A204.1 (cell line): ENCODE measurements at regions not wholly inside any gene's neighbourhood (a gene's known extent, or its start where the extent isn't known, plus 50 kb on each side); places are given as distances from the start of the nearest gene placed in this dataset.

Experiments used
- FAIRE-seq: peaks from 2 replicates; lab custom pipeline; 2012; peaks lifted over from hg19 to GRCh38; lab: Jason Lieb, UNC

GRCh38 chr18:73626859-73627258 is 520.8 kb downstream of the FBXO15 start:
- no peak for FAIRE-seq

- no peak for FAIRE-seq
Observed at GRCh38 chr18:73626221-73626620, 521.4 kb downstream of the FBXO15 start.

- FAIRE-seq: no peak
Observed at GRCh38 chr18:73621091-73621490, 526.5 kb downstream of the FBXO15 start.

- FAIRE-seq: no peak
Observed at GRCh38 chr18:73617981-73618380, 529.7 kb downstream of the FBXO15 start.

- FAIRE-seq: no peak
Observed at GRCh38 chr18:73615506-73615905, 532.1 kb downstream of the FBXO15 start.

- no peak for FAIRE-seq
Observed at GRCh38 chr18:73614812-73615211, 532.8 kb downstream of the FBXO15 start.

- no peak for FAIRE-seq
Observed at GRCh38 chr18:73613706-73614340, 533.8 kb downstream of the FBXO15 start.

GRCh38 chr18:73597832-73598615 is 549.6 kb downstream of the FBXO15 start:
- FAIRE-seq: no peak

GRCh38 chr18:73594749-73595148 is 552.9 kb downstream of the FBXO15 start:
- FAIRE-seq: no peak

GRCh38 chr18:73593207-73593606 is 554.4 kb downstream of the FBXO15 start:
- FAIRE-seq: no peak

GRCh38 chr18:73590950-73591349 is 556.7 kb downstream of the FBXO15 start:
- no peak for FAIRE-seq

GRCh38 chr18:73579698-73580097 is 567.9 kb downstream of the FBXO15 start:
- no peak for FAIRE-seq

GRCh38 chr18:73577365-73577764 is 570.3 kb downstream of the FBXO15 start:
- peak; percentile 29 for FAIRE-seq

GRCh38 chr18:73563901-73564472 is 583.6 kb downstream of the FBXO15 start:
- FAIRE-seq: no peak

- FAIRE-seq: no peak
Observed at GRCh38 chr18:73563345-73563744, 584.3 kb downstream of the FBXO15 start.

GRCh38 chr18:73556904-73557303 is 590.7 kb downstream of the FBXO15 start:
- no peak for FAIRE-seq

GRCh38 chr18:73552171-73552570 is 595.5 kb downstream of the FBXO15 start:
- FAIRE-seq: no peak

GRCh38 chr18:73551211-73551610 is 596.4 kb downstream of the FBXO15 start:
- no peak for FAIRE-seq

GRCh38 chr18:73549236-73549635 is 598.4 kb downstream of the FBXO15 start:
- FAIRE-seq: no peak

GRCh38 chr18:73545472-73545871 is 602.2 kb downstream of the FBXO15 start:
- no peak for FAIRE-seq

GRCh38 chr18:73544617-73545016 is 603.0 kb downstream of the FBXO15 start:
- no peak for FAIRE-seq

- FAIRE-seq: no peak
Observed at GRCh38 chr18:73544032-73544431, 603.6 kb downstream of the FBXO15 start.

- no peak for FAIRE-seq
Observed at GRCh38 chr18:73535990-73536389, 611.6 kb downstream of the FBXO15 start.

- FAIRE-seq: no peak
Observed at GRCh38 chr18:73535189-73535588, 612.4 kb downstream of the FBXO15 start.
